Neuron (in vitro differentiated cells): ENCODE measurements at regions not wholly inside any gene's neighbourhood (a gene's known extent, or its start where the extent isn't known, plus 50 kb on each side); places are given as distances from the start of the nearest gene placed in this dataset.
"Not testable (repeated sequence)": the region's sequence is repeated elsewhere in the genome, so short reads cannot be mapped to it uniquely, and the experiment has no call there.

Experiments used
- H2AFZ ChIP-seq: one replicate; pipeline ENCODE4 v1.6.1; 2013; ENCODE audit warnings: low read depth, mild to moderate bottlenecking, inconsistent platforms, low read length, moderate library complexity
- H3K27me3 ChIP-seq: one replicate; pipeline ENCODE4 v1.6.1; 2013; ENCODE audit warnings: low read length; ENCODE audit not compliant: insufficient read depth
- H3K36me3 ChIP-seq: one replicate; pipeline ENCODE4 v1.6.1; 2013; ENCODE audit warnings: low read length; ENCODE audit not compliant: insufficient read depth
- H3K4me1 ChIP-seq: one replicate; pipeline ENCODE4 v1.6.1; 2013; ENCODE audit warnings: low read length; ENCODE audit not compliant: insufficient read depth
- H3K4me3 ChIP-seq: 2 replicates; pipeline ENCODE4 v1.5.1; 2013; ENCODE audit warnings: mild to moderate bottlenecking, low read length, moderate library complexity
- H3K9me3 ChIP-seq: one replicate; pipeline ENCODE4 v1.6.1; 2013; ENCODE audit warnings: low read length

GRCh38 chr13:90237852-90238251 is 1109.6 kb upstream of the MIR17HG start:
- Histone ChIP-seq H3K36me3 (no peaks in the 10 kb centered on the region), H3K27me3 (no peaks in the 10 kb centered on the region), H3K4me3 (no peak overlapping the region), H3K9me3 (no peaks in the 10 kb centered on the region), H3K4me1 (no peaks in the 10 kb centered on the region), H2AFZ (no peak overlapping the region)

GRCh38 chr13:90238413-90238812 is 1109.1 kb upstream of the MIR17HG start:
- H3K9me3 ChIP-seq: no peaks in the 10 kb centered on the region
- no peak overlapping the region for H3K4me3 ChIP-seq
- H2AFZ ChIP-seq: no peak overlapping the region
- no peaks in the 10 kb centered on the region for H3K27me3 ChIP-seq
- no peaks in the 10 kb centered on the region for H3K36me3 ChIP-seq
- H3K4me1 ChIP-seq: no peaks in the 10 kb centered on the region

- no peaks in the 10 kb centered on the region for H3K4me1 ChIP-seq
- no peak overlapping the region for H3K4me3 ChIP-seq
- H3K27me3 ChIP-seq: no peaks in the 10 kb centered on the region
- H3K36me3 ChIP-seq: no peaks in the 10 kb centered on the region
- H2AFZ ChIP-seq: no peak overlapping the region
- no peaks in the 10 kb centered on the region for H3K9me3 ChIP-seq
Observed at GRCh38 chr13:90239130-90239529, 1108.4 kb upstream of the MIR17HG start.

GRCh38 chr13:90246005-90246404 is 1101.5 kb upstream of the MIR17HG start:
- Histone ChIP-seq H3K36me3 (no peaks in the 10 kb centered on the region), H3K27me3 (no peaks in the 10 kb centered on the region), H3K4me3 (no peak overlapping the region), H3K9me3 (no peaks in the 10 kb centered on the region), H3K4me1 (no peaks in the 10 kb centered on the region), H2AFZ (no peak overlapping the region)

GRCh38 chr13:90246687-90247345 is 1100.7 kb upstream of the MIR17HG start:
- Histone ChIP-seq H2AFZ (no peak overlapping the region), H3K9me3 (no peaks in the 10 kb centered on the region), H3K36me3 (no peaks in the 10 kb centered on the region), H3K27me3 (no peaks in the 10 kb centered on the region), H3K4me1 (no peaks in the 10 kb centered on the region), H3K4me3 (no peak overlapping the region)

GRCh38 chr13:90253806-90254205 is 1093.7 kb upstream of the MIR17HG start:
- Histone ChIP-seq H3K27me3 (no peaks in the 10 kb centered on the region), H3K4me1 (peaks cover 3% of the 10 kb centered on the region), H3K9me3 (peaks cover 5% of the 10 kb centered on the region)

GRCh38 chr13:90254437-90254836 is 1093.0 kb upstream of the MIR17HG start:
- H3K36me3 ChIP-seq: no peaks in the 10 kb centered on the region

More at GRCh38 chr13:90253806-90254205, 1093.7 kb upstream of the MIR17HG start:
- Histone ChIP-seq H2AFZ (no peak overlapping the region), H3K4me3 (no peak overlapping the region), H3K36me3 (no peaks in the 10 kb centered on the region)

GRCh38 chr13:90256746-90257145 is 1090.7 kb upstream of the MIR17HG start:
- Histone ChIP-seq H3K4me3 (no peak overlapping the region), H2AFZ (no peak overlapping the region), H3K27me3 (no peaks in the 10 kb centered on the region), H3K9me3 (peaks cover 5% of the 10 kb centered on the region), H3K4me1 (peaks cover 8% of the 10 kb centered on the region), H3K36me3 (no peaks in the 10 kb centered on the region)

More at GRCh38 chr13:90254437-90254836, 1093.0 kb upstream of the MIR17HG start:
- H3K9me3 ChIP-seq: peaks cover 5% of the 10 kb centered on the region
- H3K4me1 ChIP-seq: peaks cover 6% of the 10 kb centered on the region
- no peaks in the 10 kb centered on the region for H3K27me3 ChIP-seq
- H2AFZ ChIP-seq: no peak overlapping the region
- no peak overlapping the region for H3K4me3 ChIP-seq

GRCh38 chr13:90258129-90258528 is 1089.4 kb upstream of the MIR17HG start:
- Histone ChIP-seq H3K4me1 (peaks cover 8% of the 10 kb centered on the region), H3K9me3 (no peaks in the 10 kb centered on the region), H2AFZ (no peak overlapping the region), H3K27me3 (no peaks in the 10 kb centered on the region), H3K36me3 (no peaks in the 10 kb centered on the region), H3K4me3 (no peak overlapping the region)

- Histone ChIP-seq H3K4me3 (no peak overlapping the region), H2AFZ (no peak overlapping the region), H3K27me3 (no peaks in the 10 kb centered on the region), H3K4me1 (peaks cover 8% of the 10 kb centered on the region), H3K9me3 (no peaks in the 10 kb centered on the region), H3K36me3 (no peaks in the 10 kb centered on the region)
Observed at GRCh38 chr13:90261343-90261742, 1086.1 kb upstream of the MIR17HG start.

- Histone ChIP-seq H3K4me1 (no peaks in the 10 kb centered on the region), H3K27me3 (no peaks in the 10 kb centered on the region), H2AFZ (no peak overlapping the region), H3K36me3 (no peaks in the 10 kb centered on the region), H3K9me3 (no peaks in the 10 kb centered on the region), H3K4me3 (no peak overlapping the region)
Observed at GRCh38 chr13:90270226-90270625, 1077.3 kb upstream of the MIR17HG start.

- no peaks in the 10 kb centered on the region for H3K36me3 ChIP-seq
- no peak overlapping the region for H2AFZ ChIP-seq
- H3K9me3 ChIP-seq: no peaks in the 10 kb centered on the region
- H3K4me3 ChIP-seq: no peak overlapping the region
- H3K4me1 ChIP-seq: no peaks in the 10 kb centered on the region
- no peaks in the 10 kb centered on the region for H3K27me3 ChIP-seq
Observed at GRCh38 chr13:90272356-90272755, 1075.1 kb upstream of the MIR17HG start.

GRCh38 chr13:90276216-90276615 is 1071.3 kb upstream of the MIR17HG start:
- H3K27me3 ChIP-seq: no peaks in the 10 kb centered on the region
- H2AFZ ChIP-seq: no peak overlapping the region
- no peaks in the 10 kb centered on the region for H3K9me3 ChIP-seq
- no peaks in the 10 kb centered on the region for H3K36me3 ChIP-seq
- H3K4me3 ChIP-seq: no peak overlapping the region
- H3K4me1 ChIP-seq: no peaks in the 10 kb centered on the region

GRCh38 chr13:90278231-90278630 is 1069.3 kb upstream of the MIR17HG start:
- H2AFZ ChIP-seq, H3K27me3 ChIP-seq, H3K4me3 ChIP-seq, H3K9me3 ChIP-seq, H3K4me1 ChIP-seq, H3K36me3 ChIP-seq: not testable (repeated sequence)
